Gastrocnemius medialis (tissue), 4 donors: ENCODE measurements at regions not wholly inside any gene's neighbourhood (a gene's known extent, or its start where the extent isn't known, plus 50 kb on each side); places are given as distances from the start of the nearest gene placed in this dataset.
A peak's percentile ranks its signal among the peaks of the same experiment; 100 is the strongest.

Experiments used
- ATAC-seq, 2 donors: fragments of 150-250 bp; one replicate each; pipeline ENCODE4 v1.9.1; 2016
- DNase-seq, 2 donors: peaks; one replicate each; pipeline ENCODE4 v3.0.0-alpha.2; 2019
- H3K27ac ChIP-seq, 4 donors: fragments of 200-600 bp; sonication (generic); 1 replicate in 1 of 4; 2 replicates in 3 of 4; pipeline ENCODE4 v1.5.1; 2016 to 2018; ENCODE audit warnings: mild to moderate bottlenecking in 2 of 4, moderate library complexity in 1 of 4
- H3K27me3 ChIP-seq, 3 donors: fragments of 200-600 bp; sonication (generic) in 2 of 3; 1 replicate in 1 of 3; 2 replicates in 2 of 3; pipeline versions ENCODE4 v1.5.1 to v1.6.0; 2016 to 2019; ENCODE audit warnings: mild to moderate bottlenecking in 1 of 3, moderate library complexity in 1 of 3
- H3K36me3 ChIP-seq, 2 donors: fragments of 200-600 bp; sonication (generic) in 1 of 2; one replicate each; pipeline ENCODE4 v1.5.1; 2017 to 2018
- H3K4me1 ChIP-seq, 2 donors: fragments of 200-600 bp; sonication (generic) in 1 of 2; one replicate each; pipeline ENCODE4 v1.5.1; 2016 to 2017; ENCODE audit warnings: mild to moderate bottlenecking in 2 of 2
- H3K4me3 ChIP-seq, 4 donors: fragments of 200-600 bp; sonication (generic) in 3 of 4; 1 replicate in 1 of 4; 2 replicates in 3 of 4; pipeline ENCODE4 v1.5.1; 2016 to 2019; ENCODE audit warnings: mild to moderate bottlenecking in 2 of 4
- H3K9me3 ChIP-seq, 3 donors: fragments of 200-600 bp; sonication (generic) in 2 of 3; 1 replicate in 1 of 3; 2 replicates in 2 of 3; pipeline ENCODE4 v1.5.1; 2016 to 2019
- CTCF ChIP-seq, 5 experiments: fragments of 450-650 bp in 3 of 5; fragments of 200-600 bp in 2 of 5; sonication (generic) in 2 of 5; IDR thresholded peaks in 4 of 5; conservative IDR thresholded peaks in 1 of 5; 1 replicate in 4 of 5; 2 replicates in 1 of 5; pipeline ENCODE4 v1.5.1; 2016 to 2019; ENCODE audit warnings: antibody characterized with exemption in 5 of 5, mild to moderate bottlenecking in 3 of 5, moderate library complexity in 3 of 5
- POLR2A ChIP-seq, 2 donors: fragments of 450-650 bp; IDR thresholded peaks; one replicate each; pipeline ENCODE4 v1.6.1; 2017; ENCODE audit warnings: antibody characterized with exemption in 2 of 2, mild to moderate bottlenecking in 2 of 2, moderate library complexity in 2 of 2
- in situ Hi-C, 4 donors: fragments of 200-750 bp; cut with MboI; loops; one replicate each; pipeline versions ENCODE4 v1.15.0 to v1.8.0; 2017; ENCODE audit warnings: low sequenced_read_pairs in 4 of 4
- intact Hi-C: fragments of 100-400 bp; cut with DNase I; formaldehyde crosslinking; loops from one replicate; pipeline ENCODE4 v1.15.1; 2023; ENCODE audit warnings: low total_unique reads

DNA sequence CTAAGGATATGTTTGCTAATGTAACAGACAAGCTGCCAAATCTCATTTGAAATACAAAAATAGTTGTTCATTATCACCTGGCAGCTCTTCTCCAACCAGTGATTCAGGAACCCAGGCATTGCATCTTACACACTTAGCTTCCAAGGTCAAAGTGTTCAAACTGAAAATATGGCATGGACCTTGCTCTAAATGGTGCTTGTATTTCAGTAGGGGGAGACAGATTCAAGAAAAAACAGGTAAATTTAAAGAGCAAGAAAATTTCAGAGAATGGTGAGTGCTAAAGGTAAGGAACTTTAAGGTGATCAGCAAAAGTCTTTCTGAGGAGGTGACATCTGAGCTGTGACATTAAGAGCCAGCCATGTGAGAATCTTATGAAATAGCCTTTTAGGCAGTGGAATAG lies 82.8 kb upstream of the E2F8 start:
- ATAC-seq (no peak), DNase-seq (no peak)
- Histone ChIP-seq H3K9me3 (no peaks in the 10 kb centered on the region), H3K27ac (no peak overlapping the region), H3K27me3 (no peaks in the 10 kb centered on the region), H3K4me1 (no peaks in the 10 kb centered on the region), H3K36me3 (no peaks in the 10 kb centered on the region), H3K4me3 (no peak overlapping the region)
- intact Hi-C loops = no loop called here
- TF ChIP-seq CTCF (IDR thresholded peaks at IDR 0.05 in 4 of 5, conservative IDR thresholded peaks at IDR 0.05 in 1 of 5) (no peak), POLR2A (IDR thresholded peaks at IDR 0.05) (no peak)
- in situ Hi-C loops = loop anchor here in 2 of 4 donors (25.0 kb wide), 2 partner anchors 414 to 589 kb away; no protein-coding TSS in a partner anchor

- no peaks in the 10 kb centered on the region for H3K9me3 ChIP-seq
- intact Hi-C loops (no loop called here), in situ Hi-C loops (loop anchor here in 2 of 4 donors (25.0 kb wide), 2 partner anchors 416 to 591 kb away; no protein-coding TSS in a partner anchor)
- H3K27me3 ChIP-seq = no peaks in the 10 kb centered on the region
- H3K27ac ChIP-seq = no peak overlapping the region
- DNase-seq (no peak), ATAC-seq (no peak)
- H3K4me3 ChIP-seq = no peak overlapping the region
- peaks cover 0 to under 1% of the 10 kb centered on the region in 2 donors for H3K4me1 ChIP-seq
- no peaks in the 10 kb centered on the region for H3K36me3 ChIP-seq
- TF ChIP-seq POLR2A (IDR thresholded peaks at IDR 0.05) (no peak), CTCF (IDR thresholded peaks at IDR 0.05 in 4 of 5, conservative IDR thresholded peaks at IDR 0.05 in 1 of 5) (no peak)
Measured at GRCh38 chr11:19321351-19321750, 80.6 kb upstream of the E2F8 start.

DNA sequence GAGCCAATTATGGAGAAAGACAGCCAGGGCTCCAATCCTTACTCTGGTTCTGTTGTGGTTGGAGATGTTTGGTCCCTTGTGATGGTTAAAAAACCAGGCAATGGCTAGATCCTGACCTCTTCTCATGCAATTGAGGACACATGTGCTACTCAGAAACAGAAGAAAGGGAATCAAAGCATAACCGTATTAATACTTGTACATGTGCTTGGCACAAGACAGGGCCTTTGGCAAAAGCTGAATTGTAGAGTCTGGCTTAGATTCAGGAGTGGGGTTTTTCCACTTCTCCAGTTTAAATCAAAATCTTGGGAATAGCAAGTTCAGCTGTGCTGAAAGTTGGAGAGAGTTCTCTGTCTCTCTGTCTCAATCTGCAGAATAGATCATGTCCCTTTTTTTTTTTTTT lies 80.1 kb upstream of the E2F8 start:
- H3K9me3 ChIP-seq = no peaks in the 10 kb centered on the region
- no peaks in the 10 kb centered on the region for H3K27me3 ChIP-seq
- H3K4me3 ChIP-seq = no peak overlapping the region
- DNase-seq (no peak), ATAC-seq (peak in 1 of 2 donors; percentile 47)
- intact Hi-C loops = no loop called here
- H3K36me3 ChIP-seq = no peaks in the 10 kb centered on the region
- H3K4me1 ChIP-seq = peaks cover 0 to 3% of the 10 kb centered on the region in 2 donors
- in situ Hi-C loops = loop anchor here in 2 of 4 donors (25.0 kb wide), 2 partner anchors 416 to 591 kb away; no protein-coding TSS in a partner anchor
- TF ChIP-seq CTCF (IDR thresholded peaks at IDR 0.05 in 4 of 5, conservative IDR thresholded peaks at IDR 0.05 in 1 of 5) = no peak
- TF ChIP-seq POLR2A (IDR thresholded peaks at IDR 0.05) = no peak
- no peak overlapping the region for H3K27ac ChIP-seq

DNA sequence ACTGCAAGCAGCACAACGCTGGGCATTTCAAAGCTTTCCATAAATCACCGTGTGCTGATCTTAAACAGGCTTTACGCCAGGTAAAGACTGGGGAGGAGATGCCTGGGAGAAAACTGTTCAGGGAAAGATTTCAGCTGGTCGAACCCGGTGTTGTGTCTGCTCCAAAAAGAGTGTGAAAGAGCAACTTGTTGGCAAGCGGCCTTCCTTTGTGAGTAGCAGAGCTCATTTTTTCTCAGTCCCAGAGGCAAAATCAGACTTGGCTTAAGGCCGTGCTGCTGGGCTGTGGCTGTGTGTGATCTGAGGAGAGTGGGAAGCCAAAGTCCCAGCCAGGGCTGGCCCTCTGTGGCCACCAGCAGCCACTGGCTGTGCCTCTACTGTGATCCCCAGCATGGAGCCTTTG lies 75.7 kb upstream of the E2F8 start:
- H3K4me3 ChIP-seq = no peak overlapping the region
- no peaks in the 10 kb centered on the region for H3K9me3 ChIP-seq
- in situ Hi-C loops = loop anchor here (10.0 to 25.0 kb wide), 4 partner anchors 228 to 596 kb away; no protein-coding TSS in a partner anchor
- intact Hi-C loops = loop anchor here (5.0 kb wide), 1 partner anchor 961 kb away; no protein-coding TSS in a partner anchor
- TF ChIP-seq CTCF (IDR thresholded peaks at IDR 0.05 in 4 of 5, conservative IDR thresholded peaks at IDR 0.05 in 1 of 5) (no peak), POLR2A (IDR thresholded peaks at IDR 0.05) (no peak)
- H3K4me1 ChIP-seq = peaks cover 0 to 3% of the 10 kb centered on the region in 2 donors
- H3K36me3 ChIP-seq = no peaks in the 10 kb centered on the region
- H3K27ac ChIP-seq = no peak overlapping the region
- peak in 1 of 2 donors; percentile 38 for DNase-seq
- ATAC-seq = no peak
- no peaks in the 10 kb centered on the region for H3K27me3 ChIP-seq

GRCh38 chr11:19315511-19315910 lies 74.8 kb upstream of the E2F8 start:
- Histone ChIP-seq H3K36me3 (no peaks in the 10 kb centered on the region), H3K4me3 (no peak overlapping the region), H3K4me1 (peaks cover 0 to 3% of the 10 kb centered on the region in 2 donors), H3K27me3 (no peaks in the 10 kb centered on the region), H3K27ac (no peak overlapping the region), H3K9me3 (no peaks in the 10 kb centered on the region)
- no peak for ATAC-seq
- TF ChIP-seq POLR2A (IDR thresholded peaks at IDR 0.05) (no peak), CTCF (IDR thresholded peaks at IDR 0.05 in 4 of 5, conservative IDR thresholded peaks at IDR 0.05 in 1 of 5) (no peak)
- DNase-seq = no peak
- in situ Hi-C loops = loop anchor here (10.0 to 25.0 kb wide), 4 partner anchors 229 to 597 kb away; no protein-coding TSS in a partner anchor
- intact Hi-C loops = loop anchor here (5.0 kb wide), 1 partner anchor 962 kb away; no protein-coding TSS in a partner anchor
